Osteoblast (primary cell): ENCODE measurements at regions not wholly inside any gene's neighbourhood (a gene's known extent, or its start where the extent isn't known, plus 50 kb on each side); places are given as distances from the start of the nearest gene placed in this dataset.

Source experiments
- DNase-seq: peaks from one replicate; pipeline ENCODE4 v3.0.0; 2011; ENCODE audit warnings: low spot score, mixed read lengths; ENCODE audit not compliant: insufficient read length; ENCODE audit errors: missing footprints
- H2AFZ ChIP-seq: 2 replicates; pipeline ENCODE4 v1.6.0; 2011; ENCODE audit warnings: mild to moderate bottlenecking, low read length
- H3K27ac ChIP-seq: 2 replicates; pipeline ENCODE4 v1.5.1; 2011; ENCODE audit warnings: mild to moderate bottlenecking, low read depth, low read length, moderate library complexity
- H3K27me3 ChIP-seq: 2 replicates; pipeline ENCODE4 v1.6.0; 2012; ENCODE audit warnings: mild to moderate bottlenecking, control low read depth, inconsistent platforms, low read length, moderate library complexity; ENCODE audit not compliant: insufficient read depth
- H3K36me3 ChIP-seq: 2 replicates; pipeline ENCODE4 v1.5.1; 2011; ENCODE audit warnings: mild to moderate bottlenecking, low read length, control low read depth, moderate library complexity; ENCODE audit not compliant: insufficient read depth
- H3K4me1 ChIP-seq: 2 replicates; pipeline ENCODE4 v1.5.1; 2011; ENCODE audit warnings: mild to moderate bottlenecking, low read length, control low read depth, moderate library complexity; ENCODE audit not compliant: insufficient read depth
- H3K4me2 ChIP-seq: 2 replicates; pipeline ENCODE4 v1.6.0; 2011; ENCODE audit warnings: mild to moderate bottlenecking, low read length; ENCODE audit not compliant: insufficient read depth
- H3K4me3 ChIP-seq: fragments of 200-600 bp; sonication (generic); 3 replicates; pipeline ENCODE4 v1.5.1; 2012; ENCODE audit warnings: mild to moderate bottlenecking, low read length, inconsistent platforms; ENCODE audit not compliant: insufficient read depth
- H3K79me2 ChIP-seq: 2 replicates; pipeline ENCODE4 v1.6.0; 2012; ENCODE audit warnings: mild to moderate bottlenecking, low read length, control low read depth, inconsistent platforms; ENCODE audit not compliant: insufficient read depth
- H3K9me3 ChIP-seq: 2 replicates; pipeline ENCODE4 v1.5.1; 2011; ENCODE audit warnings: low read depth, low read length, control low read depth
- H4K20me1 ChIP-seq: 2 replicates; pipeline ENCODE4 v1.6.0; 2012; ENCODE audit warnings: mild to moderate bottlenecking, low read length, control low read depth; ENCODE audit not compliant: insufficient read depth
- TF ChIP-seq, protein P1 (sequence below): IDR thresholded peaks from 2 replicates; pipeline ENCODE4 v1.5.1; 2011; ENCODE audit warnings: mild to moderate bottlenecking, low read depth, low read length, moderate library complexity; ENCODE audit errors: extremely low read depth

DNA sequence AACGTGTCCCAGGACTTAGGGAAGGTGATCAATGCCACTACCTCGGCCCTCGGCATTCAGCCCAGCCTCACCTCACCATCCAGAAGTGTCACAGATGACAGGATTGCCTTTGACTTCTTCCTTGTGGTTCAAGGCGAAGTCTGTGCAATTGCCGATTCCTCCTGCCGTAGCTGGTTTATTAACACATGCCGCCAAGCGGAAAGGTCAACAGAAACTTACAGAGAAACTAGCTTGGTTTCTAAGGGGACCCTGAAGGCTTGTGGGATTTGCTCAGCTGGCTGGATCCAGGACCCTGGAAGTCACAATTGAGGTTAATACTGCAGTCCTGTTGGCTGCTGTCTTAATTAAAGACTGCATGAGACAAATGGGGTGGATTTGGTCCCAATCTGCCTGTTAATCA is 65.6 kb downstream of the SHANK2 start:
- no peak overlapping the region for H3K4me3 ChIP-seq
- H4K20me1 ChIP-seq, result no peaks in the 10 kb centered on the region
- H3K9me3 ChIP-seq, result no peaks in the 10 kb centered on the region
- TF ChIP-seq, protein P1, sequence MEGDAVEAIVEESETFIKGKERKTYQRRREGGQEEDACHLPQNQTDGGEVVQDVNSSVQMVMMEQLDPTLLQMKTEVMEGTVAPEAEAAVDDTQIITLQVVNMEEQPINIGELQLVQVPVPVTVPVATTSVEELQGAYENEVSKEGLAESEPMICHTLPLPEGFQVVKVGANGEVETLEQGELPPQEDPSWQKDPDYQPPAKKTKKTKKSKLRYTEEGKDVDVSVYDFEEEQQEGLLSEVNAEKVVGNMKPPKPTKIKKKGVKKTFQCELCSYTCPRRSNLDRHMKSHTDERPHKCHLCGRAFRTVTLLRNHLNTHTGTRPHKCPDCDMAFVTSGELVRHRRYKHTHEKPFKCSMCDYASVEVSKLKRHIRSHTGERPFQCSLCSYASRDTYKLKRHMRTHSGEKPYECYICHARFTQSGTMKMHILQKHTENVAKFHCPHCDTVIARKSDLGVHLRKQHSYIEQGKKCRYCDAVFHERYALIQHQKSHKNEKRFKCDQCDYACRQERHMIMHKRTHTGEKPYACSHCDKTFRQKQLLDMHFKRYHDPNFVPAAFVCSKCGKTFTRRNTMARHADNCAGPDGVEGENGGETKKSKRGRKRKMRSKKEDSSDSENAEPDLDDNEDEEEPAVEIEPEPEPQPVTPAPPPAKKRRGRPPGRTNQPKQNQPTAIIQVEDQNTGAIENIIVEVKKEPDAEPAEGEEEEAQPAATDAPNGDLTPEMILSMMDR, result no peak
- H3K36me3 ChIP-seq, result no peaks in the 10 kb centered on the region
- H2AFZ ChIP-seq, result no peak overlapping the region
- DNase-seq, result peak; percentile 76
- H3K4me2 ChIP-seq, result no peak overlapping the region
- no peaks in the 10 kb centered on the region for H3K79me2 ChIP-seq
- H3K27me3 ChIP-seq, result no peaks in the 10 kb centered on the region
- H3K27ac ChIP-seq, result no peak overlapping the region
- H3K4me1 ChIP-seq, result no peaks in the 10 kb centered on the region

DNA sequence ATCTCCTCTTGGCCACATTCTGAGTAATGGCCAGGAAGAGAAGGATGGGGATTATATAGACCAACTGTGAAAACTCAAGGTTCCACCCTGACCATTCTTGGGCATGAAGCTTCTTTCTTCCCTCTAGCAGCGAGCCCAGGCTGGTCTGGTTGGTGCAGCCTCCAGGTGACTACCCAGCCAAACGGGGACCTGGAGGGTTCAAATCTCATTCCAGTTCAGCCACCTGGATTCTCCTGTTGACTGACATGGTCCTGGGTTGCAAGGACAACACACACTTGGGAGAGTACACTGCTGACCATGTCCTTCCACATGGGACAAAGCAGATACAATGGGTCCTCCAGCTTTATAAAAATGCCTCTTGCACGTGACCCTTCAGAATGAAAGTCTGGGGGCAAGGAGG is 67.0 kb downstream of the SHANK2 start:
- Histone ChIP-seq H4K20me1 (no peaks in the 10 kb centered on the region), H3K27me3 (no peaks in the 10 kb centered on the region), H3K79me2 (no peaks in the 10 kb centered on the region), H3K4me1 (no peaks in the 10 kb centered on the region), H3K36me3 (no peaks in the 10 kb centered on the region), H3K4me2 (no peak overlapping the region), H2AFZ (no peak overlapping the region), H3K27ac (no peak overlapping the region), H3K4me3 (no peak overlapping the region), H3K9me3 (no peaks in the 10 kb centered on the region)
- no peak for DNase-seq
- TF ChIP-seq, protein P1, result no peak

DNA sequence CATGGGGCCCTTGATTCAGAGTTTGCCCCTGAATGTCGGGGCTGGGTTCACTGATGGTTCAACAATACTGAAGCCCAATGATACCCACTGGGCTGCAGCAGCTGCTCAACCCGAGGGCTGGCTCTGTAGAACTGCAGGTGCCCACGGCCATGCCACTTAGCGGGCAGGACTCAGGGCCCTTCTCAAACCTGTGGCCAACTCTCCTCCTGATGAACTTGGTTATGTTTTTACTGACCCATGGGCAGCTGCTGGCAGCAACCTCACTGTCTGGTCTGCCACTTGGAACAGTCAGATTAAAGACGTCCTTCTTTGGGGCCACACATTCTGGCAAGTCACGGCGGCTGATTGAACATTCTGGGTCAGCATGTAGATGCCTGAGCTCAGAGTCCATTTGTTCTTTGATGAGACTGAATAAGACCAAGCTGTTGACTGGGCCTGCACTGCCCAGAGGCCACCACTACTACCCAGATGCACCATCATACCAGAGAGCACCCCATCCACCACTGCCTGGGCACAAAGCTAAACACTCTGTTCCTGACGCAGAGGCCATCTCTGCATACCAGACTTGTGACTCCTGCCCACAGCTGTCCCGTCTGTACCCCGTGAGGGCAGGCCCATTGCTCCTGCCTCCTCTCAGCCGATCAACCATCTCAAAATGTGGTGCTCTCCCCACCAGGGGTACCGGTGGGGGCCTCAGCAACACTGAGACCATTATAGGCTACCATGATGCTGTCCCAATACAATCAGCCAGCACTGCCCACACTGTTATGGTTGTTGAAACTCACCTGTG is 67.8 kb downstream of the SHANK2 start:
- DNase-seq, result peak; percentile 66
- Histone ChIP-seq H2AFZ (no peak overlapping the region), H3K27me3 (peaks cover 6% of the 10 kb centered on the region), H3K79me2 (no peaks in the 10 kb centered on the region), H3K27ac (no peak overlapping the region), H3K4me3 (no peak overlapping the region), H3K36me3 (no peaks in the 10 kb centered on the region), H3K4me2 (no peak overlapping the region), H4K20me1 (no peaks in the 10 kb centered on the region), H3K9me3 (no peaks in the 10 kb centered on the region), H3K4me1 (no peaks in the 10 kb centered on the region)
- TF ChIP-seq, protein P1, result no peak

DNA sequence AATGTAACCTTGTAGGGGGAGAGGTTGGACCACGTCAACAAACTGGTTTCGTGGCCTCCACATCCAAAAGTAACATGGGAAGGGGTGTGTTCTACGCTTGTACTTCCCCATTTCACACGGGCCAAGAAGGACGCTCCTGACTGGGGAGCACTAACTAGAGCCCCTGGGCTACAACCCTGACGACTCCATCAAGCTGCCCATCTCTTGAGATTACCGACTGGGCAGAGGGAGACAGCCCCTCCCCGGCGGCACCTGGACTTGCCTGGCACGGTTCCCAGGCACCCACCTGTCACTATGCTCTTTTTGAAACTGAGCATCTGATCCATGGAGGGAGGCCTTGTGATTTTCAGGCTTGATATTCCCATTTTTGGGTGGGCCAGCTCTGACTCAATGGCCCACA is 68.5 kb downstream of the SHANK2 start:
- H3K27ac ChIP-seq, result no peak overlapping the region
- H3K79me2 ChIP-seq, result no peaks in the 10 kb centered on the region
- no peak overlapping the region for H3K4me2 ChIP-seq
- no peaks in the 10 kb centered on the region for H3K4me1 ChIP-seq
- TF ChIP-seq, protein P1, result no peak
- DNase-seq, result no peak
- H3K4me3 ChIP-seq, result no peak overlapping the region
- no peaks in the 10 kb centered on the region for H3K9me3 ChIP-seq
- H3K36me3 ChIP-seq, result no peaks in the 10 kb centered on the region
- no peaks in the 10 kb centered on the region for H4K20me1 ChIP-seq
- no peak overlapping the region for H2AFZ ChIP-seq
- peaks cover 6% of the 10 kb centered on the region for H3K27me3 ChIP-seq
